T-helper 9 cell (primary cell): ENCODE measurements at regions not wholly inside any gene's neighbourhood (a gene's known extent, or its start where the extent isn't known, plus 50 kb on each side); places are given as distances from the start of the nearest gene placed in this dataset.
"Not testable (repeated sequence)": the region's sequence is repeated elsewhere in the genome, so short reads cannot be mapped to it uniquely, and the experiment has no call there.

Experiments
- DNase-seq: peaks from one replicate; pipeline ENCODE4 v3.0.0-alpha.2; 2020

GRCh38 chr9:38181866-38182265 is 112.8 kb upstream of the SHB start:
- no peak for DNase-seq

GRCh38 chr9:38181232-38181631 is 112.2 kb upstream of the SHB start:
- DNase-seq = no peak

GRCh38 chr9:38180656-38181055 is 111.6 kb upstream of the SHB start:
- DNase-seq = no peak

GRCh38 chr9:38179965-38180364 is 110.9 kb upstream of the SHB start:
- no peak for DNase-seq

GRCh38 chr9:38178237-38178636 is 109.2 kb upstream of the SHB start:
- no peak for DNase-seq

- no peak for DNase-seq
These were observed 108.7 kb upstream of the SHB start for GRCh38 chr9:38177680-38178079.

- DNase-seq = no peak
These were observed 107.2 kb upstream of the SHB start for GRCh38 chr9:38176251-38176650.

- no peak for DNase-seq
These were observed 106.4 kb upstream of the SHB start for GRCh38 chr9:38175423-38175822.

- no peak for DNase-seq
These were observed 103.6 kb upstream of the SHB start for GRCh38 chr9:38172586-38172985.

- DNase-seq = no peak
These were observed 102.9 kb upstream of the SHB start for GRCh38 chr9:38171926-38172325.

- no peak for DNase-seq
These were observed 102.5 kb upstream of the SHB start for GRCh38 chr9:38171538-38171884.

- not testable (repeated sequence) for DNase-seq
These were observed 101.9 kb upstream of the SHB start for GRCh38 chr9:38170763-38171537.

- DNase-seq = not testable (repeated sequence)
These were observed 101.1 kb upstream of the SHB start for GRCh38 chr9:38170155-38170554.

- DNase-seq = no peak
These were observed 97.5 kb upstream of the SHB start for GRCh38 chr9:38166501-38166900.

- no peak for DNase-seq
These were observed 95.7 kb upstream of the SHB start for GRCh38 chr9:38164659-38165221.

GRCh38 chr9:38163518-38163917 is 94.5 kb upstream of the SHB start:
- no peak for DNase-seq

- DNase-seq = no peak
These were observed 93.5 kb upstream of the SHB start for GRCh38 chr9:38162332-38163211.

- peak; percentile 59 for DNase-seq
These were observed 91.7 kb upstream of the SHB start for GRCh38 chr9:38160613-38161215.

- no peak for DNase-seq
These were observed 90.6 kb upstream of the SHB start for GRCh38 chr9:38159599-38159998.

GRCh38 chr9:38158628-38159027 is 89.6 kb upstream of the SHB start:
- no peak for DNase-seq

- no peak for DNase-seq
These were observed 88.7 kb upstream of the SHB start for GRCh38 chr9:38157711-38158110.

GRCh38 chr9:38154501-38155421 is 85.7 kb upstream of the SHB start:
- no peak for DNase-seq
